H9 (cell line): ENCODE measurements at regions not wholly inside any gene's neighbourhood (a gene's known extent, or its start where the extent isn't known, plus 50 kb on each side); places are given as distances from the start of the nearest gene placed in this dataset.

Experiments used
- DNase-seq: peaks from one replicate; pipeline ENCODE4 v3.0.0-alpha.2; 2017
- H2AFZ ChIP-seq: one replicate; pipeline ENCODE4 v1.6.1; 2013; ENCODE audit warnings: mild to moderate bottlenecking, low read length, control low read depth, moderate library complexity
- H2AK5ac ChIP-seq: 2 replicates; pipeline ENCODE4 v1.6.1; 2013; ENCODE audit warnings: low read length, control low read depth, mixed read lengths; ENCODE audit not compliant: insufficient read length
- H2BK120ac ChIP-seq: one replicate; pipeline ENCODE4 v1.6.1; 2013; ENCODE audit warnings: low read depth, mild to moderate bottlenecking, low read length, control low read depth, inconsistent platforms; ENCODE audit not compliant: poor library complexity, severe bottlenecking
- H2BK12ac ChIP-seq: 2 replicates; pipeline ENCODE4 v1.6.1; 2013; ENCODE audit warnings: low read length, control low read depth, mixed read lengths, low read depth; ENCODE audit not compliant: insufficient read length
- H2BK15ac ChIP-seq: 2 replicates; pipeline ENCODE4 v1.6.1; 2013; ENCODE audit warnings: low read depth, low read length, control low read depth
- H2BK20ac ChIP-seq: one replicate; pipeline ENCODE4 v1.6.1; 2013; ENCODE audit warnings: low read depth, mild to moderate bottlenecking, low read length, control low read depth, inconsistent platforms; ENCODE audit not compliant: poor library complexity, severe bottlenecking
- H2BK5ac ChIP-seq: 2 replicates; pipeline ENCODE4 v1.6.1; 2013; ENCODE audit warnings: low read length, control low read depth, mixed read lengths; ENCODE audit not compliant: insufficient read length
- H3K14ac ChIP-seq: 2 replicates; pipeline ENCODE4 v1.6.1; 2013; ENCODE audit warnings: low read length, control low read depth; ENCODE audit not compliant: insufficient read depth
- H3K18ac ChIP-seq: 2 replicates; pipeline ENCODE4 v1.6.1; 2013; ENCODE audit warnings: low read depth, mild to moderate bottlenecking, mixed read lengths, low read length, control low read depth; ENCODE audit not compliant: insufficient read length
- H3K23ac ChIP-seq: 2 replicates; pipeline ENCODE4 v1.6.1; 2013; ENCODE audit warnings: low read length, control low read depth, mixed read lengths, low read depth; ENCODE audit not compliant: insufficient read length
- H3K23me2 ChIP-seq: 2 replicates; pipeline ENCODE4 v1.6.1; 2013; ENCODE audit warnings: low read depth, mild to moderate bottlenecking, mixed read lengths, low read length, control low read depth; ENCODE audit not compliant: insufficient read length, poor library complexity, severe bottlenecking
- H3K27ac ChIP-seq: 2 replicates; pipeline ENCODE4 v1.5.1; 2013; ENCODE audit warnings: low read length, control low read depth, mixed read lengths, low read depth; ENCODE audit not compliant: insufficient read length
- H3K27me3 ChIP-seq: 2 replicates; pipeline ENCODE4 v1.6.1; 2013; ENCODE audit warnings: low read length, control low read depth, inconsistent platforms; ENCODE audit not compliant: insufficient read depth
- H3K4ac ChIP-seq: 2 replicates; pipeline ENCODE4 v1.6.1; 2013; ENCODE audit warnings: low read depth, mild to moderate bottlenecking, control low read depth, inconsistent platforms, low read length, moderate library complexity
- H3K4me1 ChIP-seq: 2 replicates; pipeline ENCODE4 v1.6.1; 2013; ENCODE audit warnings: low read length, control low read depth, inconsistent platforms; ENCODE audit not compliant: insufficient read depth
- H3K4me2 ChIP-seq: 2 replicates; pipeline ENCODE4 v1.6.1; 2013; ENCODE audit warnings: low read length, control low read depth, mixed read lengths; ENCODE audit not compliant: insufficient read length, insufficient read depth
- H3K56ac ChIP-seq: 2 replicates; pipeline ENCODE4 v1.6.1; 2013; ENCODE audit warnings: low read depth, mild to moderate bottlenecking, mixed read lengths, low read length, control low read depth; ENCODE audit not compliant: insufficient read length
- H3K79me1 ChIP-seq: 2 replicates; pipeline ENCODE4 v1.6.1; 2013; ENCODE audit warnings: low read depth, mild to moderate bottlenecking, moderate library complexity, low read length, control low read depth, inconsistent platforms; ENCODE audit not compliant: insufficient read depth, poor library complexity, severe bottlenecking
- H3K79me2 ChIP-seq: 2 replicates; pipeline ENCODE4 v1.6.1; 2013; ENCODE audit warnings: low read length, control low read depth, inconsistent platforms; ENCODE audit not compliant: insufficient read depth
- H3K9ac ChIP-seq: 2 replicates; pipeline ENCODE4 v1.6.1; 2013; ENCODE audit warnings: low read length, control low read depth, mixed read lengths; ENCODE audit not compliant: insufficient read length; ENCODE audit errors: extremely low read depth
- H3K9me3 ChIP-seq: one replicate; pipeline ENCODE4 v1.6.1; 2013; ENCODE audit warnings: low read depth, low read length, inconsistent platforms; ENCODE audit not compliant: control insufficient read depth
- H3T11ph ChIP-seq: one replicate; pipeline ENCODE4 v1.6.1; 2013; ENCODE audit warnings: mild to moderate bottlenecking, low read length, control low read depth, inconsistent platforms
- H4K20me1 ChIP-seq: one replicate; pipeline ENCODE4 v1.6.1; 2013; ENCODE audit not compliant: control insufficient read depth, insufficient read length, insufficient read depth
- H4K5ac ChIP-seq: 2 replicates; pipeline ENCODE4 v1.6.1; 2013; ENCODE audit warnings: low read depth, mild to moderate bottlenecking, mixed read lengths, low read length, control low read depth; ENCODE audit not compliant: insufficient read length
- H4K8ac ChIP-seq: replicated peaks from 2 replicates; pipeline ENCODE4 v1.6.1; 2013; ENCODE audit warnings: low read length, control low read depth, mixed read lengths, low read depth; ENCODE audit not compliant: insufficient read length
- H4K91ac ChIP-seq: 2 replicates; pipeline ENCODE4 v1.6.1; 2013; ENCODE audit warnings: low read depth, mild to moderate bottlenecking, moderate library complexity, mixed read lengths, low read length, control low read depth; ENCODE audit not compliant: insufficient read length
- H3K27ac Mint-ChIP-seq, 3 experiments: 2 replicates in 2 of 3; 3 replicates in 1 of 3; pipeline ENCODE4 v1.8.0; 2020 to 2021; ENCODE audit warnings: mixed read lengths in 3 of 3, mild to moderate bottlenecking in 1 of 3, moderate library complexity in 1 of 3
- H3K27me3 Mint-ChIP-seq: 2 replicates; pipeline ENCODE4 v1.8.0; 2021; ENCODE audit warnings: low read depth, mild to moderate bottlenecking, moderate library complexity, mixed read lengths
- H3K36me3 Mint-ChIP-seq, 3 experiments: 2 replicates in 2 of 3; 3 replicates in 1 of 3; pipeline ENCODE4 v1.8.0; 2020 to 2021; ENCODE audit warnings: low read depth in 3 of 3, mixed read lengths in 3 of 3; ENCODE audit not compliant: insufficient read depth in 1 of 3
- H3K4me1 Mint-ChIP-seq, 2 experiments: 2 replicates each; pipeline ENCODE4 v1.8.0; 2020; ENCODE audit warnings: mixed read lengths in 2 of 2
- H3K4me3 Mint-ChIP-seq, 2 experiments: 2 replicates in 1 of 2; 3 replicates in 1 of 2; pipeline ENCODE4 v1.8.0; 2020 to 2021; ENCODE audit warnings: mild to moderate bottlenecking in 2 of 2, mixed read lengths in 2 of 2, moderate library complexity in 1 of 2
- H3K9me3 Mint-ChIP-seq, 2 experiments: 2 replicates in 1 of 2; 3 replicates in 1 of 2; pipeline ENCODE4 v1.8.0; 2020; ENCODE audit warnings: mild to moderate bottlenecking in 2 of 2, mixed read lengths in 2 of 2, moderate library complexity in 1 of 2
- CTCF ChIP-seq: fragments of 200-600 bp; sonication (generic); conservative IDR thresholded peaks from 3 replicates; pipeline ENCODE4 v1.8.0; 2021; ENCODE audit warnings: antibody characterized with exemption, mild to moderate bottlenecking
- WGBS: extraction: QIAGEN DNeasy Blood & Tissue Kit; methylation state at CpG from one replicate; pipeline ENCODE4 v1.1.7; 2013; ENCODE audit warnings: missing lambda C conversion rate, low lambda C conversion rate, mixed read lengths; ENCODE audit not compliant: insufficient read length; ENCODE audit errors: extremely low coverage; 5-methylcytosine and 5-hydroxymethylcytosine counted together

DNA sequence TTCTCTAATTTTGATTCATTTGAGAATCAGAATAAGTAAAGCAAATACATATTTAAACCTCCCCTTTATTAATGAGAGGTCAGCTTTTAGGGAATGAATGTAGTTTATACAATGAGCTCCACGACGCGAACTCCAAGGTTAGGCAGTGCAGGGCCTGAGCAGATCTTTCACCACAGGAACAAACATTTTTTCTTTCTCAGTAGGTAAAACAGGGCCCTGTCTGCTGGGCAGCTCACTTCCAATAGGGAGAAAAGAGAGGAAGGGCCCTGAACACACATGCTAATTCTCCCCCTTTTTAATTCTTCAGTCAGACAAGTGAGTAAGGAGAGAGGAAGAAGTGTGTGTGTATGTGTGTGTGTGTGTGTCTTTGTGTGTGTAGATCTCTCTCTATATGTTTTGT, 682.4 kb upstream of the TMEFF2 start:
- no peaks in the 10 kb centered on the region for H3K9me3 ChIP-seq
- no peak overlapping the region for H4K91ac ChIP-seq
- no peaks in the 10 kb centered on the region for H4K20me1 ChIP-seq
- no peak overlapping the region for H3K4ac ChIP-seq
- H3K36me3 Mint-ChIP-seq = no peaks in the 10 kb centered on the region
- peaks cover 6% of the 10 kb centered on the region in 2 experiments; a peak in 2 of 4 replicates for H3K4me1 Mint-ChIP-seq
- H3K79me1 ChIP-seq = no peaks in the 10 kb centered on the region
- TF ChIP-seq CTCF = no peak
- no peaks in the 10 kb centered on the region for H3K4me1 ChIP-seq
- no peak overlapping the region for H3K4me2 ChIP-seq
- H2BK5ac ChIP-seq = no peak overlapping the region
- H3K27ac Mint-ChIP-seq = peak overlapping the region in 1 of 3 experiments; percentile 53; a peak in 2 of 7 replicates
- no peak overlapping the region for H4K5ac ChIP-seq
- H3K23ac ChIP-seq = no peak overlapping the region
- no peak for DNase-seq
- H3K18ac ChIP-seq = no peak overlapping the region
- no peak overlapping the region for H2AFZ ChIP-seq
- no peak overlapping the region for H3T11ph ChIP-seq
- no peak overlapping the region for H2BK120ac ChIP-seq
- H3K56ac ChIP-seq = no peak overlapping the region
- H3K14ac ChIP-seq = no peak overlapping the region
- H3K4me3 Mint-ChIP-seq = no peak overlapping the region
- no peaks in the 10 kb centered on the region for H3K23me2 ChIP-seq
- no peaks in the 10 kb centered on the region for H3K27me3 Mint-ChIP-seq
- no peaks in the 10 kb centered on the region for H3K27me3 ChIP-seq
- H3K79me2 ChIP-seq = no peaks in the 10 kb centered on the region
- no peak overlapping the region for H2BK15ac ChIP-seq
- H3K9me3 Mint-ChIP-seq = no peaks in the 10 kb centered on the region
- H2BK12ac ChIP-seq = no peak overlapping the region
- WGBS = no CpG with 5 or more reads among the region's 3 CpGs
- H4K8ac ChIP-seq = no peak overlapping the region
- H3K9ac ChIP-seq = no peak overlapping the region
- H3K27ac ChIP-seq = no peak overlapping the region
- no peak overlapping the region for H2AK5ac ChIP-seq
- H2BK20ac ChIP-seq = no peak overlapping the region
